ENCODE measurements at regions not wholly inside any gene's neighbourhood (a gene's known extent, or its start where the extent isn't known, plus 50 kb on each side); places are given as distances from the start of the nearest gene placed in this dataset.
A peak's percentile ranks its signal among the peaks of the same experiment; 100 is the strongest.

DNA sequence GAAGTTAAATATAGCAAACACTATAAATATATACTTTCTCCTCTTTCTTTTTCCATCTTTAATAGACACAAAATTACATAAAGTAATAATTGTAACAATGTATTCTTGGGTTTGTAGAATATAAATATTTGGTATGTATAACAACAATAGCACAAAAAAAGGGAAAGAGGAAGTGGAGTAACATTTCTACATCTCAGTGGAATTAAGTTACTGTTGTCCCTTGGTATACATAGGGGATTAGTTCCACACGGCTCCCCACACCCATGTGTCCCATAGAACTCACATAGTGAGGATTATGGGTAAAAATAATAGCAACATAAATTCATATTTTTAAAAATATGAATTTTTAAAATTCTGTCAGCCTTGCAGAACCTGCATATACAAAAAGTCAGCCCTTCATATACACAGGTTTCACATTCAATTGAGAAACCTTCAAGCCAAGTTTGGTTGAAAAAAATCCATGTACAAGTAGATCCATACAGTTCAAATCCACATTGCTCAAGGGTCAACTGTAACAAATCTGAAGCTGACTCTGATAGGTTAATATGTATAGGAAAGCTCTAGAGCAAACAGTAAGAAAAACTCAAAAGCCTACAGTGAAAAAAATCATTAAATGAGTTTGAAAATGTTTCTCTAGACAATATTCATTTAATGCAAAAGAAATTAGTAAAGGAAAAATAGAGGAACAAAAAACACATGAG is 92.4 kb downstream of the HYCC1 start:
- no peak for DNase-seq (ENCODE audit: low read depth, low spot score)
- no peak overlapping the region for H3K4me3 ChIP-seq (ENCODE audit: low read length)

DNA sequence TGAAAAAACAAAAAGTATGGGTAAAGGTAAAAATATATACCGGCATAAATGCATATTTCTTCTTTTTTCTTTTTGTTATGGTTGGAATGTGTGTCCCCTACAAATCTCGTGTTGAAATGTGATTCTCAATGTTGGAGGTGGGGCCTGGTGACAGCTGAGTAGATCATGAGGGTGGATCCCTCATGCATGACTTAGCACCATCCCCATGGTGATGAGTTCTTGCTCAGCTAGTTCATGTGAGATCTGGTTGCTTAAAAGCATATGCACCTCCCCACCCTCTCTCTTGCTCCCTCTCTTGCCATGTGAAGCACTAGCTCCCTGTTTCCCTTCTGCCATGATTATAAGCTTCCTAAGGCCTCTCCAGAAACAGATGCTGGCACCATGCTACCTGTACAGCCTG is 93.3 kb downstream of the HYCC1 start:
- H3K4me3 ChIP-seq (ENCODE audit: low read length): no peak overlapping the region

DNA sequence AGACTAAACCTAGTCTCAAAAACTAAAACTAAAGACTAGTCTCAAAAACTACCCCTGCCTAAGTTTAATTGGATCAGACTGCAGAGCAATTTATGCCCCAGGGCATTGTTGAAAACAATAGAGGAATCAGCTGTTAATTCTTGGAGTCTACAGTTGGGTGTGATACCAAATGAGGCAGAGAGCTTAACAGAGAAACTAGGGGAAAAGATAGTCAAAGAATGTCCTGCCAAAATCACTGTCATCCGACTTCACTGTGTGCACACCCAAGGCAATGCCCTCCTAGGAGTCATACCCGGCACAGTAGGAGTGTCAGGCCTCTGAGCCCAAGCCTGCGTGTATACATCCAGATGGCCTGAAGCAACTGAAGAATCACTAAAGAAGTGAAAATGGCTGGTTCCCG is 90.5 kb upstream of the TOMM7 start:
- DNase-seq (ENCODE audit: low read depth, low spot score): no peak
- no peak overlapping the region for H3K4me3 ChIP-seq (ENCODE audit: low read length)

More for the DNA sequence above, 93.3 kb downstream of the HYCC1 start:
- DNase-seq (ENCODE audit: low read depth, low spot score): no peak

DNA sequence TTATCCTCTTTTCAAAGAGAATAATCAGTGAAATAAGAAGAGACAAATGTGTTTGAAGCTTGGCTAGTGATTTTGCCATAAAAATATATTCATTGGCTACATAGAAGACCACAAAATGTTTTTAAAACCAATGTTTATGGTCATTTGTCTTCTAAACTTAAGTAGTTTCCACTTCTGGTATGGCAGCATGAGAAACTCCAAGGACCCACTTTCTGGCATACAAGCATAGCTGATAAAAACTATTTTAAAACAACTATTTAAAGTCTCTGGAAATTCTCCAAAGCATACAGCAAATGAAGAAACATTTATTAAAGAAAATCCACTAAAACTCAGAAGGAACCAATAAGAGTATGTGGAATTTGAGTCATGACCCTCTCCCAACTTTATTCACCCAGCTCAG is 89.2 kb upstream of the TOMM7 start:
- no peak overlapping the region for H3K4me3 ChIP-seq (ENCODE audit: low read length)
- no peak for DNase-seq (ENCODE audit: low read depth, low spot score)

DNA sequence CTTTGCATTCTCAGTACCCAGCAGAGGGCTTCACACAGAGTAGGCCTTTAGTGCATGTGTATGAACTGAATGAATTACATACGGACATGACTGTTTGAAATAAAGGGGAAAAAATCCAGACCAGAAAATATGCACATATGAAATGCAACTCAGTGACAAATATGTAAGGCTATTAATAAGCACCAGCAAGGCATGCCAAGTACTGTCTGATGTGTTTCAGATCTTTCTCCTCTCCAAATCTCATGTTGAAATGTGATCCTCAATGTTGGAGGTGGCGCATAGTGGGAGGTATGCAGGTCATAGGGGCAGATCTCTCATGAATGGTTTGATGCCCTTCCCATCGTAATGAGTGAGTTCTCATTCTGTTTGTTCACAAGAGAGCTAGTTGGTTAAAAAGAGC is 87.3 kb upstream of the TOMM7 start:
- DNase-seq (ENCODE audit: low read depth, low spot score): no peak
- no peak overlapping the region for H3K4me3 ChIP-seq (ENCODE audit: low read length)

DNA sequence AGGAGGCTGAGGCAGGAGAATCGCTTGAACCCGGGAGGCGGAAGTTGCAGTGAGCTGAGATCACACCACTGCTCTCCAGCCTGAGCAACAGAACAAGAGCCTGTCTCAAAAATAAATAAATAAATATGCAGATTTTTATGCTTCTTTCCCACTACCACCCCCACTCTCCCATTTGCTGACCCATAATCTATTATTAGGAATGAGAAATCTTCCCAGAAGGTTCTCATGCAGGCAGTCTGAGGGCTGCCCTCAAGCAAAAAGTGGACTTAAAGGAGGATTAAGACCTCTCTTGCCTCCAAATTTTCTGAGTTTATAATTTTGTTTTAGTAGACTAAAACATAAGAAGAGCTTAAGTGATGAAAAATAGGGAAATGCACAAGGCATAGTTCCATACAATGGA is 85.2 kb upstream of the TOMM7 start:
- no peak for DNase-seq (ENCODE audit: low read depth, low spot score)

DNA sequence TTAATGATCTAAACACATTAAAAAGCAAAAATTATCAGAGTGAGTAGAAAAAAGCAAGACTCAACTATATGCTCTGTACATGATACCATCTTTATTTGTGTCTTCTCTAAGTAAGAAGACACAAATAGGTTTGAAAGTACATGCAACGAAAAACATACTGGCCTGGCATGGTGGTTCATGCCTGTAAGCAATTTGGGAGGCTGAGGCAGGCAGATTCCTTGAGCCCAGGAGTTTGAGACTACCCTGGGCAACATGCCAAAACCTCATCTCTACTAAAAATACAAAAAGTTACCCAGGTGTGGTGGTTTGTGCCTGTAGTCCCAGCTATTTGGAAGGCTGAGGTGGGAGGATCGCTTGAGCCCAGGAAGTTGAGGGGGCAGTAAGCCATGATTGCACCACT is 78.1 kb upstream of the TOMM7 start:
- no peak overlapping the region for H3K4me3 ChIP-seq (ENCODE audit: low read length)
- no peak for DNase-seq (ENCODE audit: low read depth, low spot score)

More for the DNA sequence above, 85.2 kb upstream of the TOMM7 start:
- no peak overlapping the region for H3K4me3 ChIP-seq (ENCODE audit: low read length)

DNA sequence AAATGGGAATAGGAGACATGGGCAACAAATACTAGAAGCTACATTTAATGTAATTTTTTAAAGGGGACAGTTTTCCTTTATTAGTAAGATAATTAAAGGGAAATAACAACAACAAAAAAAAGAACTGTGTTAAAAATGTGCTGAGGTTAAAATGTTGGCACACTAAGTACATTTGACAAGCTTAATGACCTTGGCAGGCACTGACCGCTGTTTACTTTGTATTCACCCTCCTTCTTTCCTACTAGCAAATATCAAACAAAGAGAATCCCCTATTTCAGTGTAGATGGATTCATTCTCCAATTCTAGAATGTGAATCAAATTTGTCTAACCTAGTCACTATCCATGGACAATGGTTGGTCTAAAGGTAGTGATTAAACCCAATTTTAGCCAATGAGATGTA is 77.5 kb upstream of the TOMM7 start:
- H3K4me3 ChIP-seq (ENCODE audit: low read length): no peak overlapping the region

DNA sequence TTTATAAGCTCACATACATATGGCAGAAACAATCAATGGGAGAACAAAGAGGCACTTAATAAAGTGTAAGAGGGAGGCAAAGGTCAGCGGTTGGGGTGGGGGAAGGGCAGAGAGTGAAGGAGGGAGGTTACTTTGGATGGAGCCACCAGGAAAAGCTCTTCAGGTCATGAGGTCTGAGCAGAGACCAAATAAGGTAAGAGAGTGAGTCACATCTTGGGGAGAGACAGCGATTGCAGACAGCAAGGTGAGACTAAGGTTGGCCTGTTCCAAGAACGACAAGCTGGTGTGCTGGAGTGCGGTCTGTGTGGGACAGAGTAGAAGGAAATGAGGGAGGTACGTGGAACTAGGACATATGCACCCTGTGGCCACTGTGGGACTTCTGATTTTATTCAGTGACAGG is 74.3 kb upstream of the TOMM7 start:
- no peak overlapping the region for H3K4me3 ChIP-seq (ENCODE audit: low read length)
- DNase-seq (ENCODE audit: low read depth, low spot score): no peak

More for the DNA sequence above, 77.5 kb upstream of the TOMM7 start:
- no peak for DNase-seq (ENCODE audit: low read depth, low spot score)

DNA sequence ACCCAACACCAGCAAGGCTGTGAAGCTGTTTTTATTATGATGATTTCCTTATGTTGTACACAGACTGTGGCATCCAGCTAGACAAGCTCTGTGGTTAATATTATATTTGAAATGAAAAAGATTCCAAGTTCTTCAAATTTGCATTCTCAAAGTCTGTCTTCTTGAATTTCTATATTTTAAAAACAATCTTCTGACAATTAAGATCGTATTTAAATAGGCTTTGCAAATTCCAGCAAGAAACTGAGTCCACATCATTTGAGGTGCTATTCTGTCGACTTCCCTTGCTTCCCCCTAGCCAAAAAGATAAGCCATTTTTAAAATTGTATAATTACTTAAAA is 73.1 kb upstream of the TOMM7 start:
- no peak overlapping the region for H3K4me3 ChIP-seq (ENCODE audit: low read length)
- no peak for DNase-seq (ENCODE audit: low read depth, low spot score)

DNA sequence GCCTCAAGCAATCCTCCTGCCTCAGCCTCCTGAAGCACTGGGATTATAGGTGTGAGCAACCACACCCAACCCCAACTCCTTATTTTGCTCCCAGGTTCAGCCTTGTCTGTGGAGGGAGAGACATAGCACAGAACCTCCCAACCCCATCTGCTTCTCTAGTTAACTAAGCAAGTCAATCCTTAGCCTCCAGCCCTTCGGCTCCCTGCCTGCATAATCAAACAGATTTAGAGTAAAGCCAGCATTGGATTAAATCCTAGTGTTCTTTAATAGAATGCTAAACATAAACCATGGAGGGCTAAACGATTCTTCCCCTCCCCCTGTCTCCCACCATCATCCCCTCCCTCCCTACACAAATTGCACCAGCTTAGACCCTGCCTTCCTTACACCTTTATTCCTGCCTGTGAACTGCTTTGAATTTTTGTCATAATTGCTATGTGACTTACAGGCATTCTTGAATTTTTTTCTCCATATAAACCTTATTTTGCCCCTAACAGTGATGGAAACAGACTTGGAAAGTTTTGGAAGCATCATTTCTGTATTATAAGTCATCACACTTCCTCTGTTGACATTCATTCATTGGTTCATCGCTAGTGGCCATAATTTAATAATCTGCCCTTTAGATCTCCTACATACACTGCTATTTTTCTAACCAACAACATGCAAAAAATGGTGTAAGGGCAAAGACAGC is 72.6 kb upstream of the TOMM7 start:
- no peak overlapping the region for H3K4me3 ChIP-seq (ENCODE audit: low read length)
- DNase-seq (ENCODE audit: low read depth, low spot score): no peak

DNA sequence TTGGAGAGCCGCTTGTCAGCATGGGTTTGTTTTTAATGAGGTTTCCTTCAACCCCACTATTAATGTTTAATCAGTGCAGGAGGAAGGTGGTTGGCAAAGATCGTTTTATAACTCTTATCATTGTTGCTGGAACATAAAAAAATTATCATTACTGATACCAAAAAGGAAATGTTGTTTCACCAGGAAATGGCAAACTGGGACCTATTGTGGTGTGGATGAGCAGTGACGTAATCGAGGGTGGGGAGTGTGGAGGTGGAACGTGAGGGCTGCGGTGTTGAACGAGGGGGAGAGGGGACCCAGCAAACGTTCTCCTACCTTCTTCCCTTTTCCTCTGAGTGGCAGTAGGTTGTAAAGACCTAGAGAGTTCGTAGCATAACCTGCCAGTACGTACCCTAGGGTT is 71.9 kb upstream of the TOMM7 start:
- DNase-seq (ENCODE audit: low read depth, low spot score): no peak
- H3K4me3 ChIP-seq (ENCODE audit: low read length): no peak overlapping the region

DNA sequence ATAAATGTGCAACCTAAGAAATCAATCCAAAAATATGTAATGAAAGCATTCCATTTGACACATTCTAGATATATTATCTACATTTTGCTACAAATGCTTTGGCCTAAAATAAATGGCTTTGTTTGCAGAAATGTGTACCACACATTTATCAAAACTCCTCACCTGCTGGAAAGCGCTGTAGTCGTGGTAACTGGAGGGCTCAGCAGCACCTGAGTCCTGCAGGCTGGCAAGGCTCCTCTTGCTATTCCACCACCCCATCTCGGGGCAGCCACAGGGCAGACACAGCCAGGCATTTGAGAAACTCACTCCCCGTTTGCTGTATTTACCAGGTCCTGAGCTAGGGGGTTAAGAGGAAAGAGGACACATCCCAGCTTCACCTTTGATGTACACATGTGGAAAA is 68.1 kb upstream of the TOMM7 start:
- no peak overlapping the region for H3K4me3 ChIP-seq (ENCODE audit: low read length)
- DNase-seq (ENCODE audit: low read depth, low spot score): no peak

DNA sequence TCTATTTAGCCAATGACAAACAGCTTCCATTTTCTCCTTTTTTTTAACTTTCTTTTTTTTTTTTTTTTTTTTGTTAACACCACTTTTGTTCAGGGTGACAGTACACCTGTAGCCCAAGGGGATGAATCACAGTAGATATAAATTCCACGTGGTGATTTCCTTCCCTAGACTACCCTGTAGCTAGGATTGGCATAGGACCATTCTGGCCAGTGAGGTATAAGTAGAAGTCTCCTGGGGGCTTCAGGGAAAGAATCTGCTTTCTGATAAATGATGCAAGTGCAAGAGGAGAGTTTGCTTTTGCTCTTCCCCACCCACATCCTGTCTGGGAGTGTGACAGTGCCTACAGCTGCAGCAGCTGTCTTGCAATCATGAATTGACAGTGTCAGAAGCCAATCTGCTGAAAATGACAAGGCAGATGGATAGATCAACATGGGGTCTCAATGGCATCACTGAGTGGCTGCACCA is 63.2 kb upstream of the TOMM7 start:
- DNase-seq (ENCODE audit: low read depth, low spot score): peak; percentile 89
- no peak overlapping the region for H3K4me3 ChIP-seq (ENCODE audit: low read length)

DNA sequence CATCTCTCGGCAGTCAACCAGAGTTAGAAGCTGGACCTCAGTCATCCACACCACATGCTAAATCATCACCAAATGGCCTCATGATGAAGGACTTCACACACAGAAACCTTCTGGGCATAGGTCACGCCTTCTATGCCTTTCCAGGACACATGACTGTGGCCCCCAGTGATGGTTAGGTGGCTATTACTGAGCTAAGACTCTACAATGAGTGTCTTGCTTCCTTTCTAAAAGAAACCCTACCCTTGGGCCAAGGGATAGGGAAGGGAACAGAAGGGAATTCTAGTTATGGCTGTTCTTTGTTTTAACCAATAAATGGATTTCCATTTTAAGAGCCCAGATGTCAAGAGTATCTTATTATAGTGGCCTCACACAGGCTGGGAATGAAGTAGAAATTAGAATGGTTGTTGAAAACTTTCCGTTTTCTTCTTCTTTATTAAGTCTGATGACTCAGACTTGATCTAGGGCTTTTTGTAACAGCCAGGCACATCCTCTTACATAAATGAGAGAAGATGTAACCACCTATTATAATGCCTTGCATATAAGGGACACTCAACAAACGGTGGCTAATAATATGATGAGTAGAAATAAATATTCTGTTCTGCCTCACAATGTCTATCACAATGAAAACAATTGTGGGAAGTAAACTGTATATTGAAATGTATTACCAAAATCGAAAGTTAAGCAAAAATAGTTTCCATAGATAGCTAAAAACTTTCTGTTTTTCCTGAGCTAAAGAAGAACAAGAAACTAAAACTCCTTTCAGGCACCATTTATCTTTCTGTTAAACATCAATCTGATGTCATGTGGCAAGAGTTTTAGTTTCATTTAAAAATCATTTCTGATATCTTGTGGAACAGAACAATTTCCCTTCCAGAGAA is 62.5 kb upstream of the TOMM7 start:
- no peak overlapping the region for H3K4me3 ChIP-seq (ENCODE audit: low read length)
- DNase-seq (ENCODE audit: low read depth, low spot score): no peak

DNA sequence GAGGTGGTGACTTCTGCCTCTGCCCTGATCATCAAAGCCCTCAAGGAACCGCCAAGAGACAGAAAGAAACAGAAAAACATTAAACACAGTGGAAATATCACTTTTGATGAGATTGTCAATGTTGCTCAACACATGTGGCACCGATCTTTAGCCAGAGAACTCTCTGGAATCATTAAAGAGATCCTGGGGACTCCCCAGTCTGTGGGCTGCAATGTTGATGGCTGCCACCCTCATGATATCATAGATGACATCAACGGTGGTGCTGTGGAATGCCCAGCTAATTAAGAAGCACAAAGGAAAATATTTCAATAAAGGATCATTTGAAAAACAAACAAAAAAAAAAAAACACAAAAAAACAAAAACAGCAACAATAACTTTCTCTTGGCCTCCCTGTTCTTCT is 59.5 kb upstream of the TOMM7 start:
- DNase-seq (ENCODE audit: low read depth, low spot score): no peak
- no peak overlapping the region for H3K4me3 ChIP-seq (ENCODE audit: low read length)

DNA sequence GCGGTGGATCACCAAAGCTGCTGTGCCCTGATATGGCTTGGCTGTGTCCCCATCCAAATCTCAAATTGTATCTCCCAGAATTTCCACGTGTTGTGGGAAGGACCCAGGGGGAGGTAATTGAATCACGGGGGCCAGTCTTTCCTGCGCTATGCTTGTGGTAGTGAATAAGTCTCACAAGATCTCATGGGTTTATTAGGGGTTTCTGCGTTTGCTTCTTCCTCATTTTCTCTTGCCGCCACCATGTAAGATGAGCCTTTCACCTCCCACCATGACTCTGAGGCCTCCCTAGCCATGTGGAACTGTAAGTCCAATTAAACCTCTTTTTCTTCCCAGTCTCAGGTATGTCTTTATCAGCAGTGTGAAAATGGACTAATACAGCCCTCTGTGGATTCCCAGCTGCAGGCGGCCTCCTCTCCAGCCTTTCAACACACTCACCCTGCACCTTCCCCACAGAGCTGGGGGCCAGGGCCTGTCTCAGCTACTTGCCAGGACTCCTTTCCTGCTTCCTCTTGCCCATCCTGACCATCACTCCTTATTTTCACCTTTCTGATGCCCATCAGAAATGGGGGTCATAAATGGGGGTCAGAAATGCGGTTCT is 57.2 kb upstream of the TOMM7 start:
- no peak for DNase-seq (ENCODE audit: low read depth, low spot score)
- no peak overlapping the region for H3K4me3 ChIP-seq (ENCODE audit: low read length)

DNA sequence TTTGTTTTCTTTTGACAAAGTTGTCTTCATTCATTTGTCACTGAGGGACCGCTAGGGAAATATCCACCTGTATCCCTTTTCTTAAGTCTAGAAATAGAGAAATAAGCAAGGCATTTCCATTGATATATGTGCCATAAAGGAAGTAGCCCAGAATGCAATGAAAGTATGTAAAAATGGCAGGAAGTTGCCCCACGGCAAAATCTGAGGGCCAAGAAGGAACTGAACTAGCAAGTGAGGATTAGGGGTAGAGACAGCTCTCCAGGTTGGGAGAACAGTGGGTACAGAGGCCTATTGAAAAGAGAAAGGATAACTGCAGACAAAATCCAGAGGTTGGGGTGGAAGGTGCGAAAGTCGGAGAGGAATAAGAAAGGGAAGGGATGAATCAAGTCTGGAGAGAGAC is 56.6 kb upstream of the TOMM7 start:
- H3K4me3 ChIP-seq (ENCODE audit: low read length): no peak overlapping the region
- no peak for DNase-seq (ENCODE audit: low read depth, low spot score)

DNA sequence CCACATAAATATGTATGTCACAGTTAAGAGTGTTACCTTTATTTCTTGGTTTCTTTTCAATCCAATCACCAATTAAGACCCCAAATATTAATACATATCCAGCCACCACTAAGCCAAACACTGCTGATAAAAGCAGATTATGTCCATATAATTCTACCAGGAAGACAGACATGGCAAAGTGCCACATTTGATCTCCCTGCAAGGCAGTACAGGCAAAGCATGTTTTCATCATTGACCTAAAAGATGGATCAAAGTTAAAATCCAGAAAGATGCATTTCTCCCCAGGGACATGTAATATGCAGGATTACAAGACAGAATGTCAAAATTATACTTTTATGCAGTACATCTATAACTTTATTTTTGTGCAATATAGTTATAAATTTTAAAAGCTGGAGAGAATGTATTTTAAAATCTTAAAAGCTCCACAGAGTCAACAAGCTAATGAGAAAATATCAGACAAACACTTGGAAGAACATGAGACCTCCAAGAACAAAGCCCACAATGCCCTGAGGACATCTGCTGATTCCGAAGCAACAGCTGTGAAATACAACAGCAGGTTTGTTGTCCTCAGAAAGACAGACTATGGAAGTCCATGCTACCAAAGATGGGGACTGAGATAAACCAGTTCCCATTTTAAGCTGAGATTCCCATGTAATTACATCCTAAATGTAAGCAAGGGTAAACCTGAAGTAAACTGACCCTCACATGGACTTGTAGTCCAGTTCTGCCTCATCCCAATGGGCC is 54.5 kb upstream of the TOMM7 start:
- no peak overlapping the region for H3K4me3 ChIP-seq (ENCODE audit: low read length)
- DNase-seq (ENCODE audit: low read depth, low spot score): no peak

Data from Jurkat, Clone E6-1 (cell line).